ENCODE measurements at regions not wholly inside any gene's neighbourhood (a gene's known extent, or its start where the extent isn't known, plus 50 kb on each side); places are given as distances from the start of the nearest gene placed in this dataset.
"Not testable (repeated sequence)": the region's sequence is repeated elsewhere in the genome, so short reads cannot be mapped to it uniquely, and the experiment has no call there.

DNA sequence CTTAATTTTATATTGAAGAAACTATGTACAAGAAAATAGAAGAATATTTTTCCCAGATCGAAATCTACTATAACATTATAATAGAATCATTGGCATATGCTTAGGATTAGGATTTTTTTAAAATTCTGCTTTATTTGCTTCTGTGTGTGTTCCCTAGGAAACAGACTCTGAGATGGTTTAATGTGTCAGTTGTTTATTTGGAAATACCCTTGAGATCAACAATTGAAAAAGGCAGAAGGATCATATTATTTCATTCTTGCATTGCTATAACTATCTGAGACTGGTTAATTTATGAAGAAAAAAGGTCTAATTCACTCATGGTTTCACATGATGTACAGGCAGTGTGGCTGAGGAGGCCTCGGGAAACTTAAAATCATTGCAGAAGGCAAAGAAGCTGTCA is 622.6 kb downstream of the PRR16 start:
- POLR2A ChIA-PET, result no interaction called here
- TF ChIP-seq, protein P1, sequence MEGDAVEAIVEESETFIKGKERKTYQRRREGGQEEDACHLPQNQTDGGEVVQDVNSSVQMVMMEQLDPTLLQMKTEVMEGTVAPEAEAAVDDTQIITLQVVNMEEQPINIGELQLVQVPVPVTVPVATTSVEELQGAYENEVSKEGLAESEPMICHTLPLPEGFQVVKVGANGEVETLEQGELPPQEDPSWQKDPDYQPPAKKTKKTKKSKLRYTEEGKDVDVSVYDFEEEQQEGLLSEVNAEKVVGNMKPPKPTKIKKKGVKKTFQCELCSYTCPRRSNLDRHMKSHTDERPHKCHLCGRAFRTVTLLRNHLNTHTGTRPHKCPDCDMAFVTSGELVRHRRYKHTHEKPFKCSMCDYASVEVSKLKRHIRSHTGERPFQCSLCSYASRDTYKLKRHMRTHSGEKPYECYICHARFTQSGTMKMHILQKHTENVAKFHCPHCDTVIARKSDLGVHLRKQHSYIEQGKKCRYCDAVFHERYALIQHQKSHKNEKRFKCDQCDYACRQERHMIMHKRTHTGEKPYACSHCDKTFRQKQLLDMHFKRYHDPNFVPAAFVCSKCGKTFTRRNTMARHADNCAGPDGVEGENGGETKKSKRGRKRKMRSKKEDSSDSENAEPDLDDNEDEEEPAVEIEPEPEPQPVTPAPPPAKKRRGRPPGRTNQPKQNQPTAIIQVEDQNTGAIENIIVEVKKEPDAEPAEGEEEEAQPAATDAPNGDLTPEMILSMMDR (IDR thresholded peaks at IDR 0.05; ENCODE audit: control extremely low read depth, extremely low read depth, low read depth, missing control alignments), result no peak
- DNase-seq (ENCODE audit: extremely low spot score), result no peak
- CTCF ChIA-PET, result no interaction called here

DNA sequence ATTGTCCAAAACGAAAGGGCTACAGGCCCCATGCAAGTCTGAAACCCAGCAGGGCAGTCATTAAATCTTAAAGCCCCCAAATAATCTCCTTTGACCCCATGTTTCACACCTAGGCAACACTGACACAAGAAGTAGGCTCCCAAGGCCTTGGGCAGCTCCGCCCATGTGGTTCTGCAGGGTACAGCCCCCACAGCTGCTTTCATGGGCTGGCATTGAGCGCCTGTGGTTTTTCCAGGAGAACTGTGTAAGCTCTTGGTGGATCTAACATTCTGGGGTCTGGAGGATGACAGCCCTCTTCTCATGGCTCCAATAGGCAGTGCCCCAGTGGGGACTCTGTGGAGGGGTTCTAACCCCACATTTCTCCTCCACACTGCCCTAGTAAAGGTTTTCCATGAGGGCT is 623.5 kb downstream of the PRR16 start:
- TF ChIP-seq, protein P1 (IDR thresholded peaks at IDR 0.05; ENCODE audit: control extremely low read depth, extremely low read depth, low read depth, missing control alignments), result no peak
- DNase-seq (ENCODE audit: extremely low spot score), result no peak
- POLR2A ChIA-PET, result no interaction called here
- CTCF ChIA-PET, result no interaction called here

DNA sequence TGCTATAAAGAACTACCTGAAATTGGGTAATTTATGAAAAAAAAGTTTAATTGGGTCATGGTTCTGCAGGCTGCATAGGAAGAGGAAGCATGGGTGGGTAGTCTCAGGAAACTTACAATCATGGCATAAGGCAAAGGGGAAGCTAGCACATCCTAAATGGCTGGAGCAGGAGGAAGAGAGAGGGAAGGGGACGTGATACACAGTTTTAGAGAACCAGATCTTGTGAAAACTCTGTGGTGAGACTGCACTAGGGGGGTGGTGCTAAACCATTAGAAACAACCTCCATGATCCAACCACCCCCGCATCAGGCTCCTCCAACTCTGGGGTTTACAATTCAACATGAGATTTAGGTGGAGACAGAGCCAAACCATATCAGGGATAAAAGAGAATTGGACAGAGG is 624.2 kb downstream of the PRR16 start:
- TF ChIP-seq, protein P1 (IDR thresholded peaks at IDR 0.05; ENCODE audit: control extremely low read depth, extremely low read depth, low read depth, missing control alignments), result no peak
- ChIA-PET CTCF (interaction anchor here (1.3 kb wide), 1 partner anchor 12 kb away, joined by 4 read pairs; no protein-coding TSS in a partner anchor), POLR2A (no interaction called here)
- no peak for DNase-seq (ENCODE audit: extremely low spot score)

DNA sequence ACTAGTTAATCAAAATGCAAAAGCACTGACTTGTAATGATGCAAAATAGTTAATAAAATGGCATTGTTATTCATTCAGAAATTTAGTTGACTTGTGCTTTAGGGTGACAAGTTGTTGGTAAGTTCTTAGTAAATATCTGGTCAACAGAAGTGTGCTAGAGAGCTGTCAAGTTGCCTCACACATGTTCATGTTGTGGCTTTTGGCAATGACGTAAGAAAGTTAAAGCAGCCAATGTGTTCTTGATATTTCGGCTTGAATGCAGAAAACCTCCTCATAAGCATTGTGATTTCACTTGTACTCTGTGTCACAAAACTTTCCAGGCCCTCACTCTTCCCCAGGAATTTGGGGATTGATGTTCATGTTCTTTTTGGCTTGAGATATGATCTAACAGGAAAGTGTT is 626.7 kb downstream of the PRR16 start:
- ChIA-PET POLR2A (no interaction called here), CTCF (no interaction called here)
- TF ChIP-seq, protein P1 (IDR thresholded peaks at IDR 0.05; ENCODE audit: control extremely low read depth, extremely low read depth, low read depth, missing control alignments), result no peak
- no peak for DNase-seq (ENCODE audit: extremely low spot score)

DNA sequence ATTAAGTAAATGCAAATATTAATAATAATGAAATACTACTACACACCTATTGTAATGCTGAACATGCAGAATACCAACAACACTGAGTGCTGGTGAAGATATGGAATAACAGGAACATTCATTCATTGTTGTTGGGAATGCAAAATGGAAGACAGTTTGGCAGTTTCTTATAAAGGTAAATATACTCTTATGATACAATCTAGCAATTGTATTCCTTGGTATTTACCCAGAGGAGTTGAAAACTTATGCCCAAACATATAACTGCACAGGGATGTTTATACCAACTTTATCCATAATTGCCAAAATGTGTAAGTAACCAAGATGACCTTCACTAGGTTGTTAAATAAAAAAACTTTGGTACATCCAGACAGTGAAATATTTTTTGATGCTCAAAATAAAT is 636.8 kb downstream of the PRR16 start:
- TF ChIP-seq, protein P1 (IDR thresholded peaks at IDR 0.05; ENCODE audit: control extremely low read depth, extremely low read depth, low read depth, missing control alignments), result no peak
- CTCF ChIA-PET, result no interaction called here
- POLR2A ChIA-PET, result no interaction called here
- no peak for DNase-seq (ENCODE audit: extremely low spot score)

DNA sequence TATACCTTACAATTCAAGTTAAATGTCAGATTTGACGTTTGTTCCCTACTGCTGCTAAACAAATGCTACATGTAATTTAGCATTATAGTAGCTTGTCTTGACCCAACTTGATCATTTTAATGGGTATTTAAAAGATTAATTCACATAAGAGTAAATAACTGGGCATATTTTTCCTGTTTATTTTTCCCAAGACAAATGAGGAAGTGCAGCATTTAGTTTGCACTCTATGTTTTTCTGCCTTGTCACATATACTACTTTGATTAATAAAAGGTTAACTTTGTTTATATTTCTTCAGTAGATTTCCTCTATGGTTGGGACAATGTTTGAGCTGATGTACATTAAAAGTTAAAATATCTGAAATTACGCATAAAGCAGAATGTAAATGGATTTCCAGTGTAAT is 641.8 kb downstream of the PRR16 start:
- CTCF ChIA-PET, result no interaction called here
- POLR2A ChIA-PET, result no interaction called here
- no peak for DNase-seq (ENCODE audit: extremely low spot score)
- TF ChIP-seq, protein P1 (IDR thresholded peaks at IDR 0.05; ENCODE audit: control extremely low read depth, extremely low read depth, low read depth, missing control alignments), result no peak

DNA sequence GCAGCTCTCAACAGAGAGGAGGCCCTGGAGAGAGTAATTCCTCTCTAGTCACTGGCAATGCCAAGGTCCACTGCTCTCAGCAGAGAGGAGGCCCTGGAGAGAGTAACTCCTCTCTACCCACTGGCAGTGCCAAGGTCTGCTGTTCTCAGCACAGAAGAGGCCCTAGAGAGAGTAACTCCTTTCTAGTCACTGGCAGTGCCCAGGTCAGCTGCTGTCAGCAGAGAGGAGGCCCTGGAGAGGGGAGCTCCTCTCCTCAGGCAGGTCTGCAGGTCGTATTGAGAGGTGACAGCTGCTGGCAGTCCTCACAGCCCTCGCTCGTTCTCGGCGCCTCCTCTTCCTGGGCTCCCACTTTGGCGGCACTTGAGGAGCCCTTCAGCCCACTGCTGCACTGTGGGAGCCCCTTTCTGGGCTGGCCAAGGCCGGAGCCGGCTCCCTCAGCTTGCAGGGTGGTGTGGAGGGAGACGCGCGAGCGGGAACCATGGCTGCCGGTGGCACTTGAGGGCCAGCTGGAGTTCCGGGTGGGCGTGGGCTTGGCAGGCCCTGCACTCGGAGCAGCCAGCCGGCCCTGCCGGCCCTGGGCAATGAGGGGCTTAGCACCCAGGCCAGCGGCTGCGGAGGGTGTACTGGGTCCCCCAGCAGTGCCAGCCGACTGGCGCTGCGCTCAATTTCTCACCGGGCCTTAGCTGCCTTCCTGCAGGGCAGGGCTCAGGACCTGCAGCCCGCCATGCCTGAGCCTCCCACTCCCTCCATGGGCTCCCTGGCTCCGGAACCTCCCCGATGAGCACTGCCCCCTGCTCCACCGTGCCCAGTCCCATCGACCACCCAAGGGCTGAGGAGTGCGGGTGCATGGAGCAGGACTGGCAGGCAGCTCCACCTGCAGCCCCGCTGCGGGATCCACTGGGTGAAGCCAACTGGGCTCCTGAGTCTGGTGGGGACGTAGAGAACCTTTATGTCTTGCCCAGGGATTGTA is 642.9 kb downstream of the PRR16 start:
- POLR2A ChIA-PET; DNase-seq (ENCODE audit: extremely low spot score): not testable (repeated sequence)
- CTCF ChIA-PET, result interaction anchor here (1.1 kb wide), 1 partner anchor 15 kb away, joined by 4 read pairs; no protein-coding TSS in a partner anchor

Data from GM10248 (cell line).